ENCODE measurements at regions not wholly inside any gene's neighbourhood (a gene's known extent, or its start where the extent isn't known, plus 50 kb on each side); places are given as distances from the start of the nearest gene placed in this dataset.

- DNase-seq = peak; percentile 47 to 54
- H3K27ac ChIP-seq = peak overlapping the region in 2 of 3 donors; percentile 31 to 39
- intact Hi-C loops (cut with DNase I) = no loop called here
- H3K36me3 ChIP-seq = no peaks in the 10 kb centered on the region
- no peaks in the 10 kb centered on the region for H3K27me3 ChIP-seq
- 57 to 61% methylated on average over 13 of the region's 13 CpGs for WGBS, 2 donors
- peaks cover 7 to 26% of the 10 kb centered on the region in 2 donors for H3K4me1 ChIP-seq
- H3K9me3 ChIP-seq = no peaks in the 10 kb centered on the region
- peak overlapping the region in 1 of 3 donors; percentile 5 for H3K4me3 ChIP-seq (replicated peaks in 1 of 3)
- TF ChIP-seq POLR2A (IDR thresholded peaks at IDR 0.05) (no peak), CTCF (IDR thresholded peaks at IDR 0.05) (peak in 1 of 6 experiments; percentile 13)
Measured at GRCh38 chr2:111698743-111699554, 185.0 kb downstream of the ANAPC1 start.

DNA sequence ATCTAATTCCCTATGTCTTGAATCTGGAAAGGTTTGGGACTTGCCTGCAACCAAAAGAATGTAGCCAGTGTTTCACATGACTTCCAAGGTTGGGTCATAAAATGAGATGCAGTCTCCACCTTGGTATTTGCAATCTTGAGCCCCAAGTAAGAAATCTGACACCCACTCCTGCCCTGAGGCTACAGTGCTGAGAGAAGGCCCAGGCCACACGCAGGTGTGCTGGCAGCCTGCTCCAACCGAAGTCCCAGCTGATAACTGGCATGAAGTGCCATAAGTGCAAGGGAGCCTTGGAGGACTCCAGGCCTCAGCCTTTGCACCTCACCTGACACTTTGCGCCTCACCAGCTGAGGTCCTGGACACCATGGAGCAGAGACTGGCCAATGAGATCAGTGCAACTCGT, 182.7 kb downstream of the ANAPC1 start:
- Histone ChIP-seq H3K4me1 (peaks cover 7 to 49% of the 10 kb centered on the region in 2 donors), H3K4me3 (replicated peaks in 1 of 3) (no peak overlapping the region), H3K9me3 (no peaks in the 10 kb centered on the region), H3K36me3 (no peaks in the 10 kb centered on the region), H3K27ac (no peak overlapping the region), H3K27me3 (no peaks in the 10 kb centered on the region)
- WGBS, 2 donors = 85 to 97% methylated on average over 2 to 4 of the region's 4 CpGs
- DNase-seq = no peak
- intact Hi-C loops (cut with DNase I) = no loop called here
- TF ChIP-seq POLR2A (IDR thresholded peaks at IDR 0.05) = no peak
- TF ChIP-seq CTCF (IDR thresholded peaks at IDR 0.05) = no peak

GRCh38 chr2:111701798-111702118, 182.2 kb downstream of the ANAPC1 start:
- H3K36me3 ChIP-seq = no peaks in the 10 kb centered on the region
- H3K4me3 ChIP-seq (replicated peaks in 1 of 3) = no peak overlapping the region
- WGBS, 2 donors = 90 to 96% methylated on average over 7 to 8 of the region's 8 CpGs
- no peaks in the 10 kb centered on the region for H3K9me3 ChIP-seq
- H3K4me1 ChIP-seq = peaks cover 7 to 53% of the 10 kb centered on the region in 2 donors
- H3K27me3 ChIP-seq = no peaks in the 10 kb centered on the region
- no peak overlapping the region for H3K27ac ChIP-seq
- no peak for TF ChIP-seq POLR2A (IDR thresholded peaks at IDR 0.05)
- no peak for TF ChIP-seq CTCF (IDR thresholded peaks at IDR 0.05)
- intact Hi-C loops (cut with DNase I) = no loop called here
- DNase-seq = no peak

- H3K27me3 ChIP-seq = no peaks in the 10 kb centered on the region
- no peaks in the 10 kb centered on the region for H3K36me3 ChIP-seq
- H3K27ac ChIP-seq = no peak overlapping the region
- 53 to 60% methylated on average over 14 of the region's 14 CpGs for WGBS, 2 donors
- intact Hi-C loops (cut with DNase I) = no loop called here
- no peak overlapping the region for H3K4me3 ChIP-seq (replicated peaks in 1 of 3)
- no peaks in the 10 kb centered on the region for H3K9me3 ChIP-seq
- peak in 1 of 2 donors; percentile 50 for DNase-seq
- H3K4me1 ChIP-seq = peaks cover 7 to 53% of the 10 kb centered on the region in 2 donors
- TF ChIP-seq CTCF (IDR thresholded peaks at IDR 0.05) = peak in 5 of 6 experiments; percentile 24 to 73 (median 59)
- no peak for TF ChIP-seq POLR2A (IDR thresholded peaks at IDR 0.05)
Measured at GRCh38 chr2:111702119-111702803, 181.7 kb downstream of the ANAPC1 start.

GRCh38 chr2:111702804-111703196, 181.2 kb downstream of the ANAPC1 start:
- 76 to 77% methylated on average over 7 of the region's 7 CpGs for WGBS, 2 donors
- Histone ChIP-seq H3K4me1 (peaks cover 8 to 57% of the 10 kb centered on the region in 2 donors), H3K27ac (no peak overlapping the region), H3K4me3 (replicated peaks in 1 of 3) (no peak overlapping the region), H3K9me3 (no peaks in the 10 kb centered on the region), H3K36me3 (no peaks in the 10 kb centered on the region), H3K27me3 (no peaks in the 10 kb centered on the region)
- DNase-seq = no peak
- intact Hi-C loops (cut with DNase I) = no loop called here
- TF ChIP-seq POLR2A (IDR thresholded peaks at IDR 0.05) (no peak), CTCF (IDR thresholded peaks at IDR 0.05) (no peak)

Data from thyroid gland (tissue), 4 donors.